Thoracic aorta (tissue), 2 donors: ENCODE measurements at regions not wholly inside any gene's neighbourhood (a gene's known extent, or its start where the extent isn't known, plus 50 kb on each side); places are given as distances from the start of the nearest gene placed in this dataset.

ENCODE experiments used
- ATAC-seq: fragments of 150-250 bp; one replicate; pipeline ENCODE4 v1.8.0; 2017; ENCODE audit warnings: low read depth; ENCODE audit not compliant: insufficient number of reproducible peaks, low FRiP score
- DNase-seq: peaks from one replicate; pipeline ENCODE4 v3.0.0-alpha.2; 2020; ENCODE audit warnings: low spot score
- H3K27ac ChIP-seq, 2 donors: fragments of 200-600 bp; sonication (generic); 1 replicate in 1 of 2; 2 replicates in 1 of 2; pipeline ENCODE4 v1.5.1; 2016; ENCODE audit warnings: mild to moderate bottlenecking in 2 of 2, moderate library complexity in 2 of 2
- H3K27me3 ChIP-seq: fragments of 200-600 bp; sonication (generic); replicated peaks from 2 replicates; pipeline ENCODE4 v1.6.0; 2016; ENCODE audit warnings: mild to moderate bottlenecking; ENCODE audit not compliant: insufficient read depth
- H3K36me3 ChIP-seq: fragments of 200-600 bp; sonication (generic); one replicate; pipeline ENCODE4 v1.5.1; 2016
- H3K4me1 ChIP-seq, 2 donors: fragments of 200-600 bp; sonication (generic); 1 replicate in 1 of 2; 2 replicates in 1 of 2; pipeline versions ENCODE4 v1.5.1 to v1.6.0; 2016; ENCODE audit warnings: low read depth in 2 of 2, mild to moderate bottlenecking in 1 of 2; ENCODE audit not compliant: control insufficient read depth in 1 of 2
- H3K4me3 ChIP-seq: fragments of 200-600 bp; sonication (generic); 2 replicates; pipeline ENCODE4 v1.5.1; 2016; ENCODE audit warnings: mild to moderate bottlenecking
- H3K9me3 ChIP-seq: fragments of 200-600 bp; sonication (generic); 2 replicates; pipeline ENCODE4 v1.5.1; 2016
- TF ChIP-seq, protein P1 (sequence below): fragments of 200-600 bp; sonication (generic); IDR thresholded peaks from one replicate; pipeline ENCODE4 v1.5.1; 2019; ENCODE audit warnings: antibody characterized with exemption

DNA sequence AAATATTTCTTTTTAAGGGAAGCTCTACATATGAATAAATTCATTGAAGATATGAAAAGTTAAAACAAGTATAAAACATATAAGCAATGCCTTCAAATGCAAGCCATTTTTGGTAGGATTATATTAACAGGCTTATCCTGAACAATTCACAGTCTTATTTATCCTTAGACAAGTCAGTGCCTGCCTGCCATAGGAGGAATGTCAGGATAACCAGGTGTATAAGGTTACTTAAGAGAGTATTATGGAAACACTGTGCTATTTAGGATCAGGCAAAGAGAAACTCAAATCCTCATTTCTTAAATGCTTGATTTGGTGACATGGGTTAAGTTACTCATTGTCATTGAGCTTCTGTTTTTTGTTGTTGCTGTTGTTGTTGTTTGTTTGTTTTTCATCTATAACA, 2029.9 kb upstream of the AGA start:
- no peak for DNase-seq
- Histone ChIP-seq H3K4me1 (no peaks in the 10 kb centered on the region), H3K4me3 (no peak overlapping the region), H3K27me3 (no peaks in the 10 kb centered on the region), H3K27ac (no peak overlapping the region), H3K36me3 (no peaks in the 10 kb centered on the region), H3K9me3 (no peaks in the 10 kb centered on the region)
- no peak for ATAC-seq
- TF ChIP-seq, protein P1, sequence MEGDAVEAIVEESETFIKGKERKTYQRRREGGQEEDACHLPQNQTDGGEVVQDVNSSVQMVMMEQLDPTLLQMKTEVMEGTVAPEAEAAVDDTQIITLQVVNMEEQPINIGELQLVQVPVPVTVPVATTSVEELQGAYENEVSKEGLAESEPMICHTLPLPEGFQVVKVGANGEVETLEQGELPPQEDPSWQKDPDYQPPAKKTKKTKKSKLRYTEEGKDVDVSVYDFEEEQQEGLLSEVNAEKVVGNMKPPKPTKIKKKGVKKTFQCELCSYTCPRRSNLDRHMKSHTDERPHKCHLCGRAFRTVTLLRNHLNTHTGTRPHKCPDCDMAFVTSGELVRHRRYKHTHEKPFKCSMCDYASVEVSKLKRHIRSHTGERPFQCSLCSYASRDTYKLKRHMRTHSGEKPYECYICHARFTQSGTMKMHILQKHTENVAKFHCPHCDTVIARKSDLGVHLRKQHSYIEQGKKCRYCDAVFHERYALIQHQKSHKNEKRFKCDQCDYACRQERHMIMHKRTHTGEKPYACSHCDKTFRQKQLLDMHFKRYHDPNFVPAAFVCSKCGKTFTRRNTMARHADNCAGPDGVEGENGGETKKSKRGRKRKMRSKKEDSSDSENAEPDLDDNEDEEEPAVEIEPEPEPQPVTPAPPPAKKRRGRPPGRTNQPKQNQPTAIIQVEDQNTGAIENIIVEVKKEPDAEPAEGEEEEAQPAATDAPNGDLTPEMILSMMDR: no peak

DNA sequence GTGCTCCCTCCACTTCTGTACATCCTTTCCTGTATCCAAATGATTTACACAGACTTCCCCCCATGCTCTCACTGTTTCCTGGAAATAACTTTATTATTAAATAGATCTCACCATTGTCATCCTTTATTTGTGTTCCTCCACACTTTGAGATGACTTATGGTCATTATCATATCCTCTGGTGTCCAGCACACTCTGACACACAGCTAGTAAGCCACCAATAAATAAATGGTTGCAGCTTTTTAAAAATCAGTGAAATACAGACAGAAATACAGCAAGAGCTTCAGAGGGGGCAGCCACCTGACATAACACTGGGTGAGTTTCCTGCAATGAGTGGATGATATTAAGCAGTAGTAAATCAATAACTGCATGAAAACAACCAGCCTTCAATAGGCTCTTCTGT, 2036.4 kb upstream of the AGA start:
- no peaks in the 10 kb centered on the region for H3K4me1 ChIP-seq
- TF ChIP-seq, protein P1: no peak
- no peak for DNase-seq
- ATAC-seq: no peak
- H3K9me3 ChIP-seq: no peaks in the 10 kb centered on the region
- H3K4me3 ChIP-seq: no peak overlapping the region
- H3K27ac ChIP-seq: no peak overlapping the region
- H3K27me3 ChIP-seq: no peaks in the 10 kb centered on the region
- no peaks in the 10 kb centered on the region for H3K36me3 ChIP-seq

DNA sequence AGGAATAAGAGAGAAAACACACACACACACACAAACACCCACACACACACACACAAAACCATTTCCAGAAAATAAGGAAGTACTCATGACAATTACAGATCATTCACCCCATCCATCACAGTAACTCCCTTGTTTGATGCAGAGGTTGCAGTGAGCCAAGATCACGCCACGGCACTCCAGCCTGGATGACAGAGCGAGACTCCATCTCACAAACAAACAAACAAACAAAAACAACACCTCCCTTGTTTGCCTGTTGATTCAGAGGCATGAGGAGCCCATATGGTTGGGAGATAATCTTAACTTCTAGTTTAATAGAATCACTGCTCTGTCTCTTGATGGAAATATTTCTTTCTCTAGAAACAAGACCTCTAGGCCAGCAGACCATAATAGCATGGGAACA, 2043.5 kb upstream of the AGA start:
- DNase-seq: no peak
- Histone ChIP-seq H3K36me3 (no peaks in the 10 kb centered on the region), H3K4me3 (no peak overlapping the region), H3K4me1 (no peaks in the 10 kb centered on the region), H3K9me3 (no peaks in the 10 kb centered on the region), H3K27ac (no peak overlapping the region), H3K27me3 (no peaks in the 10 kb centered on the region)
- TF ChIP-seq, protein P1: no peak
- no peak for ATAC-seq

DNA sequence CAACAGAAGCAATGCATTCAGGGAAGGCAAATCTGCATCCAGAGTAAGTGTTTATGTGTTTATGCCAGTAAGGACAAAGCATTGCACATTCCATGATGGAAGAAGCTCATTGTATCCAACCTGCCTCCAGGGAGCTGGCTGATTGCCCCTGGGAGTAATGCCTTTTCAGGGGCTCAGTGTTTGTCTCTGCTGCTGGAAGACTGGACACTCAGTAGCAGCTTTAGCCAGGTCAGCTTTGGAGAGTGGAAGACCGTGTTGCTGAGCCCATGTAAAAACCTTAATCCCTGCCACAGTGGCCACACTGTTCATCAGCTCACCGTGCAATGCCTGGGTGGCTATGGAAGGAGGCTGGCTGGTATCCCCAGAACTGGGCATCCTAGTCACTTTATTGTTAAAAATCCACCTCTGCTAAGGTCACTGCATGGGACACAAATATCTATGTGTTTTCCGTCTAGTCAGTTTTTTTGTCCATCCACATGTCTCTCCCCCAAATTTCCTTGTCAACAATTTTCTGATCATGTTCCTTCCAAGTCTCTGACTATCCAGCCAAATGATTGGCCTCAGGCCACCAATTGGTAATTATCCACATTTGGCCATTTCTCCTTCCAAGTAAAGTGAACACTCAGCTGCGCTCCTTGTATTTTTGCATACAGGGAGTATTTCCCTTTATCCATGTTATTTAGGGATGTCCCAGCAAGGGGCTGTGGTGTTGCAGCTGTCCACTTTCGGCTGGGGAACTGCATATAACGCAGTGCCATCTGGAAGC, 2044.5 kb upstream of the AGA start:
- TF ChIP-seq, protein P1: no peak
- H3K4me1 ChIP-seq: no peaks in the 10 kb centered on the region
- no peak overlapping the region for H3K27ac ChIP-seq
- no peaks in the 10 kb centered on the region for H3K27me3 ChIP-seq
- no peaks in the 10 kb centered on the region for H3K36me3 ChIP-seq
- no peaks in the 10 kb centered on the region for H3K9me3 ChIP-seq
- no peak overlapping the region for H3K4me3 ChIP-seq
- no peak for ATAC-seq
- DNase-seq: no peak

DNA sequence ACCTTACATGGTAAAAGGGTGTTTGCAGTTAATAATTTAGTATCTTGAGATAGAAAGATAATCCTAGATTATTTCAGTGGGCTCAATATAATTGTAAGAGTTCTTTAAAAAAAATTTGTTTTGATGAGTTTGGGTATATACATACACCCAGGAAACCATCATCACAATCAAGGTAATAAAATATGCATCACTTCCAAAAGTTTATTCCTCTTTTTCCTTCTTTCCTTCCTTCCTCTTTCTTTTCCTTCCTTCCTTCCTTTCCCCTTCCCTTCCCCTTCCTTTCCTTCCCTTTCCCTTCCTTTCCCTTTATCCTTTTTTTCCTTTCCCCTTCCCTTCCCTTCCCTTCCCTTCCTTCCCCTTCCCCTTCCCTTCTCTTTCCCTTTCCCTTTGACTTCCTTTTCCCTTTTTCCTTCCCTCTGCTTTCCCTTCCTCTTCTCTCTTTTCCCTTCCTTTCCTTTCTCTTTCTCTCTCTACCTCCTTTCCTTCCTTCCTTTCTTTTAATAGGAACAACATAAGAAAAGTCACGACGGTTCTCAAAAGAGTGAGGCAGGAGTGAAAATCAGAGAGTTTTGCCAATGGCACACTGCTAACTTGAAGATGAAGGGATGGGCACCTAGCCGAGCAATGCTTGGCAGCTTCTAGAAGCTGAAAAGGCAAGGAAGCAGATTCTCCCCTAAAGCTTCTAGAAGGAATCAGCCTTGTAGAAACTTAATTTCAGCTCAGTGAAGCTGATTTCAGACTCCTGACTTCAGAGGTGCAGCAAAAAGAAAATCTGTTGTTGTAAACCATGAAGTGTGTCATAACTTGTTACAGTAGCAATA, 2050.2 kb upstream of the AGA start:
- Histone ChIP-seq H3K9me3 (no peaks in the 10 kb centered on the region), H3K4me1 (no peaks in the 10 kb centered on the region), H3K36me3 (no peaks in the 10 kb centered on the region), H3K27ac (no peak overlapping the region), H3K4me3 (no peak overlapping the region), H3K27me3 (no peaks in the 10 kb centered on the region)
- TF ChIP-seq, protein P1: no peak
- no peak for DNase-seq
- no peak for ATAC-seq
